PFSK-1 (cell line): ENCODE measurements at regions not wholly inside any gene's neighbourhood (a gene's known extent, or its start where the extent isn't known, plus 50 kb on each side); places are given as distances from the start of the nearest gene placed in this dataset.

Source experiments
- FOXP2 ChIP-seq: optimal IDR thresholded peaks from 2 replicates; pipeline ENCODE3; 2011; ENCODE audit warnings: borderline replicate concordance, control low read depth, inconsistent platforms; ENCODE audit not compliant: insufficient read depth; ENCODE audit errors: extremely low read length, extremely low read depth
- POLR2AphosphoS5 ChIP-seq: IDR thresholded peaks from 2 replicates; pipeline ENCODE4 v1.6.1; 2012; ENCODE audit warnings: low read depth, mild to moderate bottlenecking, control low read depth, low read length, moderate library complexity
- REST ChIP-seq, 2 experiments: IDR thresholded peaks; 2 replicates each; pipeline versions ENCODE4 v1.6.1 to v1.8.0; 2011 to 2012; ENCODE audit warnings: low read depth in 2 of 2, low read length in 2 of 2, control low read depth in 1 of 2, inconsistent platforms in 1 of 2, mild to moderate bottlenecking in 1 of 2, moderate library complexity in 1 of 2; ENCODE audit not compliant: insufficient read depth in 1 of 2
- SIN3A ChIP-seq: IDR thresholded peaks from 2 replicates; pipeline ENCODE4 v1.6.1; 2012; ENCODE audit warnings: mild to moderate bottlenecking, low read length, moderate library complexity, borderline replicate concordance; ENCODE audit not compliant: insufficient read depth
- TAF1 ChIP-seq: IDR thresholded peaks from 2 replicates; pipeline ENCODE4 v1.6.1; 2012; ENCODE audit warnings: low read length, control low read depth, borderline replicate concordance; ENCODE audit not compliant: insufficient read depth

DNA sequence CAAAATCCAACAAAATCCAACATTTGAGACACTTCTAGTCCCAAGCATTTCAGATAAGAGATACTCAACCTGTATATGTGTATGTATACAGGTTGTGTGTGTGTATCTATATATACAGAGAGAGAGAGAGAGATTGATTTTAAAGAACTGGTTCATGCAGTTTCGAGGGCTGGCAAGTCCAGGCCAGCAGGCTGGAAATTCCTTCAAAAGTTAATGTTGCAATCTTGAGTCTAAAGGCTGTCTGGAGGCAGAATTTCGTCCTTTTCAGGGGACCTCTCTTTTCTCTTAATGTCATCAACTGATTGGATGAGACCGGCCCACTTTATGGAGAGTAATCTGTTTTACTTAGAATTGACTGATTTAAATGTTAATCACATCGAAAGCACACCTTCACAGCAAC, 199.6 kb upstream of the IL12A start:
- TF ChIP-seq SIN3A, result no peak
- TF ChIP-seq REST (IDR thresholded peaks at IDR 0.05; ENCODE audit: insufficient read depth in 1 of 2, low read depth in 2 of 2, low read length in 2 of 2), result no peak
- no peak for TF ChIP-seq FOXP2
- no peak for TF ChIP-seq POLR2AphosphoS5
- TF ChIP-seq TAF1, result no peak

GRCh38 chr3:159789742-159790635, 198.6 kb upstream of the IL12A start:
- TF ChIP-seq POLR2AphosphoS5, result no peak

GRCh38 chr3:159791336-159791735, 197.3 kb upstream of the IL12A start:
- TF ChIP-seq REST (IDR thresholded peaks at IDR 0.05; ENCODE audit: insufficient read depth in 1 of 2, low read depth in 2 of 2, low read length in 2 of 2), result no peak
- no peak for TF ChIP-seq FOXP2

DNA sequence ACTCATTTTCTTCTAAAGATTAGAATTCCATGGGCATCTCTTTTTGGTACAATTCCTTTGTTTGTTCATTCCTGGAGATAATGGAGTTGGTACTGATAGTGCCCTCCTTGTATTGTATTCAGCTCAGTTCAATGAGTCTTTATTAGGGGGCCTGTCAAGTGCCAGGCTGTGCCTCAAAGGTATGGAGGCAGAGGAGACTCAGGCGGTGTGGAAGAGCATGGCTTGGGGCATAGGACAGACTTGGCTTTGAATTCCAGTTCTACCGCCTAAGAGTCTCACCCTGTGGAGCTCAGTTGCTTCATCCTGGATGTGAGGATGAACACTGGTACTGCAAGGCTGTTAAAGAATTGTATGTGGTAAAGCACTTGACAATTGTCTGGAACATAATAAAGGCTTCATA, 196.6 kb upstream of the IL12A start:
- no peak for TF ChIP-seq REST (IDR thresholded peaks at IDR 0.05; ENCODE audit: insufficient read depth in 1 of 2, low read depth in 2 of 2, low read length in 2 of 2)
- TF ChIP-seq FOXP2, result no peak
- no peak for TF ChIP-seq TAF1
- no peak for TF ChIP-seq SIN3A
- no peak for TF ChIP-seq POLR2AphosphoS5

GRCh38 chr3:159795042-159795441, 193.6 kb upstream of the IL12A start:
- TF ChIP-seq SIN3A (no peak), FOXP2 (no peak), TAF1 (no peak), REST (IDR thresholded peaks at IDR 0.05; ENCODE audit: insufficient read depth in 1 of 2, low read depth in 2 of 2, low read length in 2 of 2) (no peak), POLR2AphosphoS5 (no peak)
